ENCODE measurements at regions not wholly inside any gene's neighbourhood (a gene's known extent, or its start where the extent isn't known, plus 50 kb on each side); places are given as distances from the start of the nearest gene placed in this dataset. TPM values are rescaled to one million over a fixed set of nuclear protein-coding genes. Genes with fewer than 3 reads are reported as not detected.

DNA sequence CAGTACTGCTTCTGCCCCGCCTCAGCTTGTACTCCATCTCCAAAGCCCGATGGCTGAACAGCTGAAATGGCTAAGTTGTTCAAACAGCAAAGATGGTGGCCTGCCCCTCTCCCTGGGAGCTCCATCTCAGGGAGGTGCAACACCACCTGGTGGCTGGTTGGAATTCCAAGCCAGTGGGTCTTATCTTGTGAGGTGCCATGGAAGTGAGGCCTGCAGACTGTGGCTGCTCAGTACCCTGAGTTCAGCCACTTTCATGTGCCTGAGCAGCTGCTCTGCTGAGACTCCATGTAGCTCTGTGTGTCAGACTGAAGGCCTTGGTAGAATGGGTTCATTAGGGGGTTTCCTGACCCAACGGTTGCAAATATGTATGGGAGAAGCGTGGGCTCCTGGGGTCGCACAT lies 67.3 kb upstream of the SPRY2 start:
- TF ChIP-seq CTCF (IDR thresholded peaks at IDR 0.05): no peak
- no peak for TF ChIP-seq POLR2A (IDR thresholded peaks at IDR 0.05)
- Histone ChIP-seq H3K9me3 (peaks cover 0 to 2% of the 10 kb centered on the region in 2 donors), H3K4me1 (no peaks in the 10 kb centered on the region), H3K27me3 (no peaks in the 10 kb centered on the region), H3K36me3 (no peaks in the 10 kb centered on the region), H3K4me3 (no peak overlapping the region), H3K27ac (no peak overlapping the region)
- no peak for DNase-seq
- intact Hi-C loops (cut with DNase I; ENCODE audit: low total_unique reads): no loop called here

DNA sequence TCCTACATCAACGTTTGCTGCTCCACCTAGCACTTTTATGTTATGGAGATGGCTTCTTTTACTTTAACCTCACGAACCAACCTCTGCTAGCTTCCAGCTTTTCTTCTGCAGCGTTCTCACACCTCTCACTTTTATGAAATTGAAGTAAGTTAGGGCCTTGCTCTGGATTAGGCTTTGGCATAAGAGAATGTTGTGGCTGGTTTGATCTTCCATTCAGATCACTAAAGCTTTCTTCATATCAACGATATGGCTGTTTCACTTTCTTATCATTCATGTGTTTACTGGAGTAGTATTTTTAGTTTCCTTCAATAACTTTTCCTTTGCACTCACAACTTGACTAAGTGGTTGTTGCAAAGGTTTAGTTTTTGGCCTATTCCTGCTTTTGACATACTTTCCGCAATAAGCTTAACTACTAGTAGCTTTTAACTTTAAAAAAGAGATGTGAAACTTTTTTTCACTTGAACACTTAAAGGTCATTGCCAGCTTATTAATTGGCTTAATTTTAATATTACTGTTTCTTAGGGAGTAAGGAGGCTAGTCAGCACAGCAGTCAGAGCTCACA lies 60.0 kb upstream of the SPRY2 start:
- intact Hi-C loops (cut with DNase I; ENCODE audit: low total_unique reads): no loop called here
- no peaks in the 10 kb centered on the region for H3K4me1 ChIP-seq
- no peak overlapping the region for H3K27ac ChIP-seq
- H3K27me3 ChIP-seq: no peaks in the 10 kb centered on the region
- H3K9me3 ChIP-seq: peaks cover 0 to 2% of the 10 kb centered on the region in 2 donors
- H3K4me3 ChIP-seq: no peak overlapping the region
- DNase-seq: no peak
- TF ChIP-seq POLR2A (IDR thresholded peaks at IDR 0.05): no peak
- no peak for TF ChIP-seq CTCF (IDR thresholded peaks at IDR 0.05)
- no peaks in the 10 kb centered on the region for H3K36me3 ChIP-seq

- intact Hi-C loops (cut with DNase I; ENCODE audit: low total_unique reads): no loop called here
- H3K27ac ChIP-seq: no peak overlapping the region
- TF ChIP-seq CTCF (IDR thresholded peaks at IDR 0.05) (no peak), POLR2A (IDR thresholded peaks at IDR 0.05) (no peak)
Measured at GRCh38 chr13:80400164-80400864, 59.4 kb upstream of the SPRY2 start.

GRCh38 chr13:80399340-80400163 lies 58.6 kb upstream of the SPRY2 start:
- no peak overlapping the region for H3K4me3 ChIP-seq
- no peak overlapping the region for H3K27ac ChIP-seq
- TF ChIP-seq CTCF (IDR thresholded peaks at IDR 0.05) (no peak), POLR2A (IDR thresholded peaks at IDR 0.05) (no peak)
- no peaks in the 10 kb centered on the region for H3K27me3 ChIP-seq
- no peaks in the 10 kb centered on the region for H3K4me1 ChIP-seq
- no peak for DNase-seq
- no peaks in the 10 kb centered on the region for H3K9me3 ChIP-seq
- intact Hi-C loops (cut with DNase I; ENCODE audit: low total_unique reads): no loop called here
- no peaks in the 10 kb centered on the region for H3K36me3 ChIP-seq

More at GRCh38 chr13:80400164-80400864, 59.4 kb upstream of the SPRY2 start:
- no peaks in the 10 kb centered on the region for H3K27me3 ChIP-seq
- DNase-seq: no peak
- no peak overlapping the region for H3K4me3 ChIP-seq
- peaks cover 0 to 2% of the 10 kb centered on the region in 2 donors for H3K9me3 ChIP-seq
- no peaks in the 10 kb centered on the region for H3K36me3 ChIP-seq
- H3K4me1 ChIP-seq: no peaks in the 10 kb centered on the region

Small RNA genes lying in the stretch of these regions (small RNA-seq; reads per million reads assigned to genes)
- gene HIGD1AP2 (not detected), gene RNU6-67P (not detected), gene RNU6-77P (not detected)
